Left colon (tissue), 2 donors: ENCODE measurements at regions not wholly inside any gene's neighbourhood (a gene's known extent, or its start where the extent isn't known, plus 50 kb on each side); places are given as distances from the start of the nearest gene placed in this dataset.
"Not testable (repeated sequence)": the region's sequence is repeated elsewhere in the genome, so short reads cannot be mapped to it uniquely, and the experiment has no call there.

Source experiments
- ATAC-seq: fragments of 200-7000 bp; cut with Tn5 transposase; one replicate; pipeline ENCODE4 v1.9.1; 2020; ENCODE audit warnings: mild to moderate bottlenecking, moderate library complexity
- DNase-seq, 2 donors: peaks; one replicate each; pipeline ENCODE4 v3.0.0-alpha.2; 2020
- intact Hi-C, 2 donors: fragments of 100-400 bp; cut with DNase I in 1 of 2; cut with micrococcal nuclease in 1 of 2; formaldehyde crosslinking; loops; one replicate each; pipeline versions ENCODE4 v1.11.2 to v1.14.0; 2022; cut with DNase I, micrococcal nuclease
- donor health status: DM: no; HTN: no; CAD: no.
- donor health status: DM: yes; HTN: yes; CAD: no.

- intact Hi-C loops, ATAC-seq, DNase-seq: not testable (repeated sequence)
Observed at GRCh38 chr16:29111901-29112680, 127.2 kb downstream of the LAT start.

GRCh38 chr16:29111421-29111820, 126.6 kb downstream of the LAT start:
- no peak for ATAC-seq

GRCh38 chr16:29108625-29109169, 123.8 kb downstream of the LAT start:
- ATAC-seq, intact Hi-C loops: not testable (repeated sequence)

More at GRCh38 chr16:29111421-29111820, 126.6 kb downstream of the LAT start:
- DNase-seq: no peak
- intact Hi-C loops: no loop called here

GRCh38 chr16:29107299-29107698, 122.4 kb downstream of the LAT start:
- intact Hi-C loops: no loop called here

More at GRCh38 chr16:29108625-29109169, 123.8 kb downstream of the LAT start:
- DNase-seq: not testable (repeated sequence)

GRCh38 chr16:29106259-29106908, 121.5 kb downstream of the LAT start:
- DNase-seq (peak; percentile 34 to 57), ATAC-seq (peak; percentile 51)

More at GRCh38 chr16:29107299-29107698, 122.4 kb downstream of the LAT start:
- DNase-seq (peak; percentile 85 to 88), ATAC-seq (peak; percentile 81)

GRCh38 chr16:29104600-29104999, 119.7 kb downstream of the LAT start:
- ATAC-seq (peak; percentile 82), DNase-seq (peak; percentile 44 to 58)
- intact Hi-C loops: not testable (repeated sequence)

More at GRCh38 chr16:29106259-29106908, 121.5 kb downstream of the LAT start:
- intact Hi-C loops: not testable (repeated sequence)

- DNase-seq, intact Hi-C loops, ATAC-seq: not testable (repeated sequence)
Observed at GRCh38 chr16:29097965-29098364, 113.1 kb downstream of the LAT start.

GRCh38 chr16:29094729-29095624, 110.1 kb downstream of the LAT start:
- DNase-seq, intact Hi-C loops: not testable (repeated sequence)
- peak; percentile 88 for ATAC-seq

GRCh38 chr16:29094325-29094724, 109.5 kb downstream of the LAT start:
- not testable (repeated sequence) for DNase-seq

GRCh38 chr16:29089679-29090078, 104.8 kb downstream of the LAT start:
- ATAC-seq, DNase-seq, intact Hi-C loops: not testable (repeated sequence)

More at GRCh38 chr16:29094325-29094724, 109.5 kb downstream of the LAT start:
- intact Hi-C loops: not testable (repeated sequence)
- ATAC-seq: peak; percentile 7

- DNase-seq, intact Hi-C loops, ATAC-seq: not testable (repeated sequence)
Observed at GRCh38 chr16:29087673-29088072, 102.8 kb downstream of the LAT start.

GRCh38 chr16:29081829-29082639, 97.2 kb downstream of the LAT start:
- DNase-seq (peak in 1 of 2 donors; percentile 18), ATAC-seq (peak; percentile 86)
- intact Hi-C loops: not testable (repeated sequence)

GRCh38 chr16:29074554-29075402, 89.9 kb downstream of the LAT start:
- peak; percentile 42 to 50 for DNase-seq
- intact Hi-C loops: not testable (repeated sequence)
- ATAC-seq: peak; percentile 93

GRCh38 chr16:29062235-29062634, 77.4 kb downstream of the LAT start:
- DNase-seq, intact Hi-C loops, ATAC-seq: not testable (repeated sequence)

GRCh38 chr16:29061467-29061921, 76.6 kb downstream of the LAT start:
- DNase-seq, ATAC-seq, intact Hi-C loops: not testable (repeated sequence)

- intact Hi-C loops, DNase-seq, ATAC-seq: not testable (repeated sequence)
Observed at GRCh38 chr16:29060022-29060810, 75.4 kb downstream of the LAT start.
